ENCODE measurements at regions not wholly inside any gene's neighbourhood (a gene's known extent, or its start where the extent isn't known, plus 50 kb on each side); places are given as distances from the start of the nearest gene placed in this dataset.

DNA sequence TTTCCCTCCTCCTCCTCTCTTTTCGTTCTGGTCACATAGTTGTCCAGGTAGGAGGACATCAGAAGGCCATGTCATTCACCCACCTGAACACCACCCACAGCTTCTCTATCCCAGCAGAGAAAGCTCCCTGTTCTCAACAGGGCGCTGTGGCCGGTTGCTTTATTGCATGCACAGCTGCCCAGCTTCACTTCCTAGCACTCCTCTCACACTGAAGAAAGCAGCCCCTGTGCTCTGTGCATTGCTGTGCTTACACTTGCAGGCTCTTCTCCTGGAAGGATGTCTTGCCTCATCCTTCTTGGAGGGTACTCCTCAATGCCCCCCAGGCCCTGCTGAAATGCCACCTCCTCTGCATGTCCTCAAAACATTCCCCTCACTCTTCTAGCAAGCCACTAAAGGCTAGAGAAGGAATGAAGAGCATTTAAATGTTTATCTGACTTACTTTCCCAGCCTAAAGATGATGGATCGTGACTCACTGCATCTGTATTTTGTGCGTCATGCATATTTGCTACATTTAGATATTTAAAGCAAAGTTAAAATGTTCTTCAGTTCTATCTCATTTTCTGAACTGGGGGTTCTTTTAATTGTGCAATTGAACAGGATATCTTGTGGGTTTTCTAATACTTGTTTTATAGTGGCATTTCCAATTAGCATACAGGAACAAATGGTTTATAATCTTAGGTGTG is 186.4 kb upstream of the PUDP start:
- TF ChIP-seq, protein P1, sequence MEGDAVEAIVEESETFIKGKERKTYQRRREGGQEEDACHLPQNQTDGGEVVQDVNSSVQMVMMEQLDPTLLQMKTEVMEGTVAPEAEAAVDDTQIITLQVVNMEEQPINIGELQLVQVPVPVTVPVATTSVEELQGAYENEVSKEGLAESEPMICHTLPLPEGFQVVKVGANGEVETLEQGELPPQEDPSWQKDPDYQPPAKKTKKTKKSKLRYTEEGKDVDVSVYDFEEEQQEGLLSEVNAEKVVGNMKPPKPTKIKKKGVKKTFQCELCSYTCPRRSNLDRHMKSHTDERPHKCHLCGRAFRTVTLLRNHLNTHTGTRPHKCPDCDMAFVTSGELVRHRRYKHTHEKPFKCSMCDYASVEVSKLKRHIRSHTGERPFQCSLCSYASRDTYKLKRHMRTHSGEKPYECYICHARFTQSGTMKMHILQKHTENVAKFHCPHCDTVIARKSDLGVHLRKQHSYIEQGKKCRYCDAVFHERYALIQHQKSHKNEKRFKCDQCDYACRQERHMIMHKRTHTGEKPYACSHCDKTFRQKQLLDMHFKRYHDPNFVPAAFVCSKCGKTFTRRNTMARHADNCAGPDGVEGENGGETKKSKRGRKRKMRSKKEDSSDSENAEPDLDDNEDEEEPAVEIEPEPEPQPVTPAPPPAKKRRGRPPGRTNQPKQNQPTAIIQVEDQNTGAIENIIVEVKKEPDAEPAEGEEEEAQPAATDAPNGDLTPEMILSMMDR (IDR thresholded peaks at IDR 0.05; ENCODE audit: extremely low read depth, insufficient read depth, missing control alignments) = no peak
- in situ Hi-C loops (cut with MboI; ENCODE audit: low pct_unique_long_range_greater_than_20kb, low sequenced_read_pairs, unreplicated experiment) = no loop called here
- no peak for DNase-seq (ENCODE audit: low spot score)

DNA sequence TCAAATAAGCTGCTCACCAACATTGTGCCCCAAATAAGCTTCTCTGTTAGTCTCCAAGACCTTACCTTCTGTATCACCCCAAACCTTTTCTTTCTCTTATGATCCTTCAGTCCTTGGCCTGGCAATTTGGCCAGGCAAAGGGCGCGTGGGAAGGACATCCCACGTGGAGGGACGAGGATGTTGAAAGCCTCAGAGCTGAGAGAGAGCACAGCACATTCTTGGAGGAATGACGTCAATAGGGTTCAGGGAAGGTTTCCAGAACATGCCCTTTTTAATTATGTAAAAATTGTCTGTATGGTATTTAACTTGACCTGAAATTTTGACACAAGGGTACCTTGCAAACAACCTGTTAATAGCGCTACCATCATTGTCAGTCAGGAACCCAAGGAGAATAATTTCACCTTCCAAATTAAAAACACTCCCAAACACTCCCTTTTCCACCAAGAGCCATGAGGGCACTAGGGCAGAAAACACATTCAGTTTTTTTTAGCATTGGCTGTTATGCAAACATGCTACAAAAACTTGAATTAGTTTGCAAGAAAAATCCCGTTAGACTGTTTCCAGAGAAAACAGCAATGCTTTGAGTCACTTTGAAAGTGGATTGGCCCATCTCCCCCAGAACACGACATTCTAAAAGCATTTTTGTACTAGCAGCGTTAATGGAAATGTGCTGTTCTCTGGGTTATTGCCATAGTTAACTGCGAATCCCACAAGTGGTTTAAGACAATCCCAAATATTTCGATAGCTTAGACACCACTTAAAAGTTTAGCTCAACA is 183.2 kb upstream of the PUDP start:
- in situ Hi-C loops (cut with MboI; ENCODE audit: low pct_unique_long_range_greater_than_20kb, low sequenced_read_pairs, unreplicated experiment) = no loop called here
- DNase-seq (ENCODE audit: low spot score) = no peak
- TF ChIP-seq, protein P1 (IDR thresholded peaks at IDR 0.05; ENCODE audit: extremely low read depth, insufficient read depth, missing control alignments) = no peak

DNA sequence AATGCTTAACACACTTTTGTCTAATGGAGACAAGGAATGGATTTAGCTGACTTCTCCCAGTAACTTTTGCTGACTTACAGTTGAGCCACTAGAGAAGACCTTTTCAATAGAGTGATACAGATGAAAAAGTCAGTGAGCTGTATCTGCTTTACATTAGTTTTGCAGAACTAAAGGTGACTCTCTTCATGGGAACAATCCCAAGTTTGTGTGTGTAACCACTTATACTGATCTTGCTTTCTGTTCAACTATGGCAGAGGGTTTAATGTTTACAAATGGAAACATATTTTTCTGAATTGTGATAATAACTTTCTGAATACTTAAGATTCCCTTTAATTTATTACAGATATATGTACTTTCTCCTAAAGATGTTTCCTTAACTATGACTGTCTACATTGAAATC is 182.6 kb upstream of the PUDP start:
- no peak for DNase-seq (ENCODE audit: low spot score)
- in situ Hi-C loops (cut with MboI; ENCODE audit: low pct_unique_long_range_greater_than_20kb, low sequenced_read_pairs, unreplicated experiment) = no loop called here
- TF ChIP-seq, protein P1 (IDR thresholded peaks at IDR 0.05; ENCODE audit: extremely low read depth, insufficient read depth, missing control alignments) = no peak

DNA sequence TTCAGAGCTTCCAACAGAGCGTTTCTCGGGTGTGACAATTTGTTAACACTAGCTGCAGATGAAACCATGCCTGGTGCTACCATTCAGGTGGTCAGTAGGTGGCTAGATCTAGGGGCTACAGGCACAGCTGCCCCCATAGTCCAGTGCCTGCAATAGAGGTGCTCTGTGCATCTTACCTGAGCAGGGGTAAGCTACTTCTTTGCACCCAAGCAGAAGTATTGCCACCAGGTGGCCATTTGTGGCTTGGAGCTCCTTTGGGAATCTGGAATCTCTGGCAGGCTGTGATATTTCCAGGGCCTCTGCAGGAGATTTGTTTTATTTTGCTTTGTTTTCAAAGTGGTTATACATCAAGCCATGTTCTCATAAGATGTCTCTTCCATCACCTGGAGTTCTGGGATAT is 170.7 kb upstream of the PUDP start:
- TF ChIP-seq, protein P1 (IDR thresholded peaks at IDR 0.05; ENCODE audit: extremely low read depth, insufficient read depth, missing control alignments) = no peak
- no peak for DNase-seq (ENCODE audit: low spot score)
- in situ Hi-C loops (cut with MboI; ENCODE audit: low pct_unique_long_range_greater_than_20kb, low sequenced_read_pairs, unreplicated experiment) = no loop called here

DNA sequence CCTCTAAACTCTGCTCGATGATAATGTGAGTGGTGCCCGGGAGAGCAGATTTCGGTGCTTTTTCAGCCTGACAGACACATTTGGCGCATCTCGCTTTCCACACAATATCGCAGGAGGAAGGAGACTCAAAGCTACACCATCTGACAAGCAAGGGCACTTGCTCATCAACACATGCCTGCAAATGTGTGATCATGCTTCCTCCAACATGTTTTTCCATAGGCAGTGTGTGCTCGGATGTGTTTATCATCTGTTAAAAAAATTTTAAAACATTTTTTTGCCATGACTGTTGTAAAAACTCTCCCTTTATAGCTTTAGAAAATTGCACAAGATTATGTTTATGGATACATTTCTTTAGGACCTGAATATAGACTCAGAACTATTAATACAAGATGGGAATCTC is 170.3 kb upstream of the PUDP start:
- no peak for DNase-seq (ENCODE audit: low spot score)
- TF ChIP-seq, protein P1 (IDR thresholded peaks at IDR 0.05; ENCODE audit: extremely low read depth, insufficient read depth, missing control alignments) = no peak
- in situ Hi-C loops (cut with MboI; ENCODE audit: low pct_unique_long_range_greater_than_20kb, low sequenced_read_pairs, unreplicated experiment) = no loop called here

DNA sequence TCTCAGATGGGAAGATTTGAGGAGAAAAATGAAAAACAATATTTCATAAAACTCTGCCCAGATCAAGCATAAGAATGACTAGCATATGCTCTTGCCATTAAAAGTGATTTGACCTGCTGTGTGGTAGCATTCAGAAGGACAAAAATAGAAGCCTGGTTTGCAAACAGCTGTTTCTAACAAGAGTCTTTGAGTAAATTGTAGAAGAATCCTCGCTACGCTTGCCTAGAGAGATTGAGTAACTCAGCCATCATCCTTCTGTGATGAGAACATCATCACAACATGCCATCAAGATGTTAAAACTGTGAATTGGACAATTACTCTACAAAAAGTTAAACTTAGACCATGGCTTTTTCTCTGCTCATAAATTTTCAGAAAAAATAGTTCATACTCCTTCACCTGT is 168.9 kb upstream of the PUDP start:
- in situ Hi-C loops (cut with MboI; ENCODE audit: low pct_unique_long_range_greater_than_20kb, low sequenced_read_pairs, unreplicated experiment) = no loop called here
- TF ChIP-seq, protein P1 (IDR thresholded peaks at IDR 0.05; ENCODE audit: extremely low read depth, insufficient read depth, missing control alignments) = no peak
- DNase-seq (ENCODE audit: low spot score) = no peak

Data from GM13977 (cell line).